Left renal cortex interstitium (tissue), 4 donors: ENCODE measurements at regions not wholly inside any gene's neighbourhood (a gene's known extent, or its start where the extent isn't known, plus 50 kb on each side); places are given as distances from the start of the nearest gene placed in this dataset.

ENCODE experiments used
- DNase-seq, 4 donors: peaks; one replicate each; pipeline ENCODE4 v3.0.0-alpha.2; 2013; ENCODE audit warnings: low read depth in 4 of 4, low spot score in 2 of 4, missing footprints in 1 of 4

GRCh38 chr18:76554547-76555222 is 59.6 kb upstream of the ZNF516 start:
- no peak for DNase-seq

GRCh38 chr18:76553715-76554546 is 58.9 kb upstream of the ZNF516 start:
- DNase-seq, result no peak

GRCh38 chr18:76548541-76548940 is 53.5 kb upstream of the ZNF516 start:
- no peak for DNase-seq

GRCh38 chr18:76547296-76547695 is 52.3 kb upstream of the ZNF516 start:
- DNase-seq, result no peak

GRCh38 chr18:76546436-76546835 is 51.4 kb upstream of the ZNF516 start:
- no peak for DNase-seq

GRCh38 chr18:76546088-76546435 is 51.0 kb upstream of the ZNF516 start:
- DNase-seq, result no peak

GRCh38 chr18:76545433-76546087 is 50.5 kb upstream of the ZNF516 start:
- DNase-seq, result no peak

- DNase-seq, result no peak
Measured at GRCh38 chr18:76544511-76545345, 49.7 kb upstream of the ZNF516 start.
